K562 (cell line): ENCODE measurements at regions not wholly inside any gene's neighbourhood (a gene's known extent, or its start where the extent isn't known, plus 50 kb on each side); places are given as distances from the start of the nearest gene placed in this dataset.

ENCODE experiments used
- ATAC-seq: fragments of 200-7000 bp; cut with Tn5 transposase; 3 replicates; pipeline ENCODE4 v1.9.1; 2020; ENCODE audit warnings: moderate library complexity
- BruUV-seq: library from RNA; stranded (reverse); fragments of 400-500 nt; replicated peaks from 2 replicates; lab custom pipeline; 2021; lab: Mats Ljungman, UMichigan
- CTCF ChIA-PET: fragments of 300-600 bp; formaldehyde crosslinking; extraction: SDS; loops from one replicate; lab custom pipeline; 2021; ENCODE audit warnings: low intra/inter-chr PET ratio; lab: Yijun Ruan, JAX
- POLR2A ChIA-PET: fragments of 300-600, 350-650 bp; sonication (Branson Sonifier 250); formaldehyde crosslinking; extraction: SDS; loops from one replicate; lab custom pipeline; 2021; ENCODE audit warnings: antibody characterized with exemption, inconsistent platforms; lab: Yijun Ruan, JAX
- DNase-seq, 4 experiments: peaks; one replicate each; pipeline versions ENCODE4 v3.0.0 to v3.0.0-alpha.2; 2011 to 2018; ENCODE audit warnings: low spot score in 3 of 4, mixed read lengths in 3 of 4; ENCODE audit errors: extremely low read depth in 1 of 4
- FAIRE-seq: peaks from 2 replicates; lab custom pipeline; 2011; peaks lifted over from hg19 to GRCh38; lab: Jason Lieb, UNC
- H2AFZ ChIP-seq: 2 replicates; pipeline ENCODE4 v1.6.0; 2011; ENCODE audit warnings: low read depth, low read length, control low read depth, inconsistent platforms
- H3K27ac ChIP-seq: fragments of 200-600 bp; 3 replicates; pipeline ENCODE4 v1.8.0; 2011; ENCODE audit warnings: low read depth, mild to moderate bottlenecking, control low read depth, inconsistent platforms, low read length, moderate library complexity, mixed read lengths; ENCODE audit errors: extremely low read depth
- H3K27me3 ChIP-seq, 2 experiments: fragments of 300-600 bp in 1 of 2; 2 replicates in 1 of 2; 3 replicates in 1 of 2; pipeline versions ENCODE4 v1.6.0 to v1.8.0; 2011; ENCODE audit warnings: inconsistent platforms in 2 of 2, low read length in 2 of 2, mild to moderate bottlenecking in 1 of 2, mixed read lengths in 1 of 2, moderate library complexity in 1 of 2; ENCODE audit not compliant: control insufficient read depth in 2 of 2, insufficient read depth in 2 of 2
- H3K36me3 ChIP-seq: fragments of 300-600 bp; 3 replicates; pipeline ENCODE4 v1.8.0; 2011; ENCODE audit warnings: mild to moderate bottlenecking, low read length, inconsistent platforms; ENCODE audit not compliant: control insufficient read depth, insufficient read depth
- H3K4me1 ChIP-seq, 2 experiments: fragments of 200-600 bp in 1 of 2; replicated peaks in 1 of 2; 2 replicates in 1 of 2; 3 replicates in 1 of 2; pipeline versions ENCODE4 v1.5.1 to v1.8.0; 2011; ENCODE audit warnings: inconsistent platforms in 2 of 2, low read length in 2 of 2, mild to moderate bottlenecking in 1 of 2, mixed read lengths in 1 of 2, moderate library complexity in 1 of 2; ENCODE audit not compliant: control insufficient read depth in 2 of 2, insufficient read depth in 2 of 2
- H3K4me2 ChIP-seq: 2 replicates; pipeline ENCODE4 v1.6.1; 2011; ENCODE audit warnings: low read length, control low read depth, inconsistent platforms, mixed read lengths; ENCODE audit not compliant: insufficient read depth
- H3K4me3 ChIP-seq: fragments of 200-600 bp; sonication (generic), shearing (Covaris generic); 2 replicates; pipeline ENCODE4 v1.5.1; 2016; ENCODE audit warnings: control low read depth, inconsistent platforms
- H3K79me2 ChIP-seq: fragments of 200-600 bp; 3 replicates; pipeline ENCODE4 v1.8.0; 2011; ENCODE audit warnings: low read length, inconsistent platforms; ENCODE audit not compliant: control insufficient read depth, insufficient read depth
- H3K9ac ChIP-seq, 2 experiments: 2 replicates each; pipeline versions ENCODE4 v1.6.0 to v1.6.1; 2011; ENCODE audit warnings: low read depth in 2 of 2, low read length in 2 of 2, control low read depth in 1 of 2, inconsistent platforms in 1 of 2, mild to moderate bottlenecking in 1 of 2, mixed read lengths in 1 of 2; ENCODE audit not compliant: insufficient read depth in 1 of 2
- H3K9me1 ChIP-seq: one replicate; pipeline ENCODE4 v1.6.0; 2011; ENCODE audit warnings: inconsistent platforms, mild to moderate bottlenecking, low read length, moderate library complexity; ENCODE audit not compliant: control insufficient read depth, insufficient read depth
- H3K9me3 ChIP-seq: replicated peaks from 2 replicates; pipeline ENCODE4 v1.5.1; 2011; ENCODE audit warnings: low read depth, low read length, inconsistent platforms; ENCODE audit not compliant: control insufficient read depth, insufficient read depth
- H4K20me1 ChIP-seq: replicated peaks from 2 replicates; pipeline ENCODE4 v1.6.1; 2011; ENCODE audit warnings: low read length, inconsistent platforms, mixed read lengths; ENCODE audit not compliant: control insufficient read depth, insufficient read depth
- CBX5 ChIP-seq: IDR thresholded peaks from 2 replicates; pipeline ENCODE4 v1.6.1; 2014; ENCODE audit warnings: low read depth, borderline replicate concordance
- HSF4 ChIP-seq: fragments of 250-450 bp; sonication (Bioruptor Pico); IDR thresholded peaks from 2 replicates; pipeline ENCODE4 v2.1.2; 2022; ENCODE audit warnings: mild to moderate bottlenecking, moderate library complexity, borderline replicate concordance
- RFX1 ChIP-seq: fragments of 450-650 bp; IDR thresholded peaks from 2 replicates; pipeline ENCODE4 v1.6.1; 2016; ENCODE audit warnings: mild to moderate bottlenecking, moderate library complexity
- SMARCA5 ChIP-seq: fragments of 450-650 bp; IDR thresholded peaks from 2 replicates; pipeline ENCODE4 v1.6.1; 2016
- STAT5A ChIP-seq: IDR thresholded peaks from 2 replicates; pipeline ENCODE4 v1.6.1; 2012; ENCODE audit warnings: low read length, inconsistent platforms, borderline replicate concordance
- TAF15 ChIP-seq: fragments of 200-400 bp; formaldehyde crosslinking; IDR thresholded peaks from 2 replicates; pipeline ENCODE4 v1.6.1; 2017; ENCODE audit warnings: mild to moderate bottlenecking, low read depth, low read length, moderate library complexity
- ZC3H4 ChIP-seq: sonication (generic); formaldehyde crosslinking; IDR thresholded peaks from 2 replicates; pipeline ENCODE4 v1.9.0; 2021; ENCODE audit warnings: missing genetic modification reagents, borderline replicate concordance
- WGBS: fragments of 100-300 bp; shearing (Covaris generic); methylation state at CpG from one replicate; pipeline ENCODE4 v1.1.6; 2016; ENCODE audit warnings: low coverage, mixed read lengths; ENCODE audit not compliant: insufficient coverage; ENCODE audit errors: missing lambda C conversion rate; 5-methylcytosine and 5-hydroxymethylcytosine counted together
- in situ Hi-C: fragments of 300-500 bp; cut with MboI; formaldehyde crosslinking; loops from 4 replicates; pipeline ENCODE4 v1.15.0; 2018; ENCODE audit warnings: inconsistent platforms, mixed read lengths
- intact Hi-C: fragments of 100-400 bp; cut with micrococcal nuclease; formaldehyde crosslinking; loops from 2 replicates; pipeline ENCODE4 v1.14.2; 2022
- TF ChIP-seq, protein P1 (sequence below): fragments of 450-650 bp; IDR thresholded peaks from 2 replicates; pipeline ENCODE4 v1.6.1; 2017; ENCODE audit warnings: mild to moderate bottlenecking, moderate library complexity
- TF ChIP-seq, protein P2 (sequence below), 3 experiments: IDR thresholded peaks in 2 of 3; conservative IDR thresholded peaks in 1 of 3; 2 replicates each; pipeline ENCODE4 v1.5.1; 2011 to 2012; ENCODE audit warnings: low read length in 3 of 3, mild to moderate bottlenecking in 3 of 3, control low read depth in 2 of 3, improper control_type of control experiment in 1 of 3, inconsistent platforms in 1 of 3, low read depth in 1 of 3, mixed read lengths in 1 of 3, moderate library complexity in 1 of 3; ENCODE audit not compliant: insufficient read depth in 2 of 3
- TF ChIP-seq, protein P3 (sequence below): fragments of 450-650 bp; formaldehyde crosslinking; IDR thresholded peaks from 2 replicates; pipeline ENCODE4 v1.4.0; 2020; ENCODE audit warnings: mild to moderate bottlenecking, moderate library complexity
- TF ChIP-seq, protein P4 (sequence below): fragments of 450-650 bp; IDR thresholded peaks from 2 replicates; pipeline ENCODE4 v1.6.1; 2016; ENCODE audit warnings: low read depth

DNA sequence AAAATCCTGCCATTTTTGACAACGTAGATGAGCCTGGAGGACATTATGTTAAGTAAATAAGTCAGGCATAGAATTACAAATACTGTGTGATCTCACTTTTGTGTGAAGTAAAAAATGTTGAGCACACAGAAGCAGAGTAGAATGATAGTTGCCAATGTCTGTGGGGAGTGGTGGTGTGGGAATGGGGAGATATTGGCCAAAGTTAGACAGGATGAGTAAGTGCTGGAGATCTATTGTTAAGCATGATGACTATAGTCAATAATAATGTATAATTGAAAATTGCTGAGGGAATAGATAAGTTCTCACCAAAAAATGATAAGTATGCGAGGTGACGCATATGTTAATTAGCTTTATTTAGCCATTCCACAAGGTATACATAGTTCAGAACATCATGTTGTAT is 92.0 kb downstream of the GPR85 start:
- no peaks in the 10 kb centered on the region for H3K9me3 ChIP-seq
- H4K20me1 ChIP-seq: no peaks in the 10 kb centered on the region
- no peak overlapping the region for H2AFZ ChIP-seq
- intact Hi-C loops (no loop called here), in situ Hi-C loops (no loop called here)
- CTCF ChIA-PET: no interaction called here
- no peaks in the 10 kb centered on the region for H3K27me3 ChIP-seq
- no peak overlapping the region for H3K27ac ChIP-seq
- no peaks in the 10 kb centered on the region for H3K9me1 ChIP-seq
- no peaks in the 10 kb centered on the region for H3K79me2 ChIP-seq
- ATAC-seq (no peak), FAIRE-seq (no peak), DNase-seq (no peak)
- no peak overlapping the region for H3K4me3 ChIP-seq
- POLR2A ChIA-PET: no interaction called here
- H3K4me1 ChIP-seq: no peaks in the 10 kb centered on the region
- WGBS: 17% methylated on average over 3 of the region's 3 CpGs
- H3K36me3 ChIP-seq: no peaks in the 10 kb centered on the region
- no peak overlapping the region for H3K4me2 ChIP-seq
- no TSS peak for BruUV-seq
- no peak overlapping the region for H3K9ac ChIP-seq
- TF ChIP-seq ZC3H4 (CRISPR knock-in tag) (no peak), HSF4 (CRISPR knock-in tag) (no peak), CBX5 (no peak), RFX1 (no peak), STAT5A (no peak), TAF15 (no peak), SMARCA5 (no peak)
- TF ChIP-seq, protein P1, sequence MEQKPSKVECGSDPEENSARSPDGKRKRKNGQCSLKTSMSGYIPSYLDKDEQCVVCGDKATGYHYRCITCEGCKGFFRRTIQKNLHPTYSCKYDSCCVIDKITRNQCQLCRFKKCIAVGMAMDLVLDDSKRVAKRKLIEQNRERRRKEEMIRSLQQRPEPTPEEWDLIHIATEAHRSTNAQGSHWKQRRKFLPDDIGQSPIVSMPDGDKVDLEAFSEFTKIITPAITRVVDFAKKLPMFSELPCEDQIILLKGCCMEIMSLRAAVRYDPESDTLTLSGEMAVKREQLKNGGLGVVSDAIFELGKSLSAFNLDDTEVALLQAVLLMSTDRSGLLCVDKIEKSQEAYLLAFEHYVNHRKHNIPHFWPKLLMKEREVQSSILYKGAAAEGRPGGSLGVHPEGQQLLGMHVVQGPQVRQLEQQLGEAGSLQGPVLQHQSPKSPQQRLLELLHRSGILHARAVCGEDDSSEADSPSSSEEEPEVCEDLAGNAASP: no peak
- TF ChIP-seq, protein P2, sequence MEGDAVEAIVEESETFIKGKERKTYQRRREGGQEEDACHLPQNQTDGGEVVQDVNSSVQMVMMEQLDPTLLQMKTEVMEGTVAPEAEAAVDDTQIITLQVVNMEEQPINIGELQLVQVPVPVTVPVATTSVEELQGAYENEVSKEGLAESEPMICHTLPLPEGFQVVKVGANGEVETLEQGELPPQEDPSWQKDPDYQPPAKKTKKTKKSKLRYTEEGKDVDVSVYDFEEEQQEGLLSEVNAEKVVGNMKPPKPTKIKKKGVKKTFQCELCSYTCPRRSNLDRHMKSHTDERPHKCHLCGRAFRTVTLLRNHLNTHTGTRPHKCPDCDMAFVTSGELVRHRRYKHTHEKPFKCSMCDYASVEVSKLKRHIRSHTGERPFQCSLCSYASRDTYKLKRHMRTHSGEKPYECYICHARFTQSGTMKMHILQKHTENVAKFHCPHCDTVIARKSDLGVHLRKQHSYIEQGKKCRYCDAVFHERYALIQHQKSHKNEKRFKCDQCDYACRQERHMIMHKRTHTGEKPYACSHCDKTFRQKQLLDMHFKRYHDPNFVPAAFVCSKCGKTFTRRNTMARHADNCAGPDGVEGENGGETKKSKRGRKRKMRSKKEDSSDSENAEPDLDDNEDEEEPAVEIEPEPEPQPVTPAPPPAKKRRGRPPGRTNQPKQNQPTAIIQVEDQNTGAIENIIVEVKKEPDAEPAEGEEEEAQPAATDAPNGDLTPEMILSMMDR (IDR thresholded peaks at IDR 0.05 in 2 of 3, conservative IDR thresholded peaks at IDR 0.05 in 1 of 3; ENCODE audit: insufficient read depth in 2 of 3, low read depth in 1 of 3, low read length in 3 of 3): no peak
- TF ChIP-seq, protein P3, sequence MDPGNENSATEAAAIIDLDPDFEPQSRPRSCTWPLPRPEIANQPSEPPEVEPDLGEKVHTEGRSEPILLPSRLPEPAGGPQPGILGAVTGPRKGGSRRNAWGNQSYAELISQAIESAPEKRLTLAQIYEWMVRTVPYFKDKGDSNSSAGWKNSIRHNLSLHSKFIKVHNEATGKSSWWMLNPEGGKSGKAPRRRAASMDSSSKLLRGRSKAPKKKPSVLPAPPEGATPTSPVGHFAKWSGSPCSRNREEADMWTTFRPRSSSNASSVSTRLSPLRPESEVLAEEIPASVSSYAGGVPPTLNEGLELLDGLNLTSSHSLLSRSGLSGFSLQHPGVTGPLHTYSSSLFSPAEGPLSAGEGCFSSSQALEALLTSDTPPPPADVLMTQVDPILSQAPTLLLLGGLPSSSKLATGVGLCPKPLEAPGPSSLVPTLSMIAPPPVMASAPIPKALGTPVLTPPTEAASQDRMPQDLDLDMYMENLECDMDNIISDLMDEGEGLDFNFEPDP (CRISPR knock-in tag): no peak
- TF ChIP-seq, protein P4, sequence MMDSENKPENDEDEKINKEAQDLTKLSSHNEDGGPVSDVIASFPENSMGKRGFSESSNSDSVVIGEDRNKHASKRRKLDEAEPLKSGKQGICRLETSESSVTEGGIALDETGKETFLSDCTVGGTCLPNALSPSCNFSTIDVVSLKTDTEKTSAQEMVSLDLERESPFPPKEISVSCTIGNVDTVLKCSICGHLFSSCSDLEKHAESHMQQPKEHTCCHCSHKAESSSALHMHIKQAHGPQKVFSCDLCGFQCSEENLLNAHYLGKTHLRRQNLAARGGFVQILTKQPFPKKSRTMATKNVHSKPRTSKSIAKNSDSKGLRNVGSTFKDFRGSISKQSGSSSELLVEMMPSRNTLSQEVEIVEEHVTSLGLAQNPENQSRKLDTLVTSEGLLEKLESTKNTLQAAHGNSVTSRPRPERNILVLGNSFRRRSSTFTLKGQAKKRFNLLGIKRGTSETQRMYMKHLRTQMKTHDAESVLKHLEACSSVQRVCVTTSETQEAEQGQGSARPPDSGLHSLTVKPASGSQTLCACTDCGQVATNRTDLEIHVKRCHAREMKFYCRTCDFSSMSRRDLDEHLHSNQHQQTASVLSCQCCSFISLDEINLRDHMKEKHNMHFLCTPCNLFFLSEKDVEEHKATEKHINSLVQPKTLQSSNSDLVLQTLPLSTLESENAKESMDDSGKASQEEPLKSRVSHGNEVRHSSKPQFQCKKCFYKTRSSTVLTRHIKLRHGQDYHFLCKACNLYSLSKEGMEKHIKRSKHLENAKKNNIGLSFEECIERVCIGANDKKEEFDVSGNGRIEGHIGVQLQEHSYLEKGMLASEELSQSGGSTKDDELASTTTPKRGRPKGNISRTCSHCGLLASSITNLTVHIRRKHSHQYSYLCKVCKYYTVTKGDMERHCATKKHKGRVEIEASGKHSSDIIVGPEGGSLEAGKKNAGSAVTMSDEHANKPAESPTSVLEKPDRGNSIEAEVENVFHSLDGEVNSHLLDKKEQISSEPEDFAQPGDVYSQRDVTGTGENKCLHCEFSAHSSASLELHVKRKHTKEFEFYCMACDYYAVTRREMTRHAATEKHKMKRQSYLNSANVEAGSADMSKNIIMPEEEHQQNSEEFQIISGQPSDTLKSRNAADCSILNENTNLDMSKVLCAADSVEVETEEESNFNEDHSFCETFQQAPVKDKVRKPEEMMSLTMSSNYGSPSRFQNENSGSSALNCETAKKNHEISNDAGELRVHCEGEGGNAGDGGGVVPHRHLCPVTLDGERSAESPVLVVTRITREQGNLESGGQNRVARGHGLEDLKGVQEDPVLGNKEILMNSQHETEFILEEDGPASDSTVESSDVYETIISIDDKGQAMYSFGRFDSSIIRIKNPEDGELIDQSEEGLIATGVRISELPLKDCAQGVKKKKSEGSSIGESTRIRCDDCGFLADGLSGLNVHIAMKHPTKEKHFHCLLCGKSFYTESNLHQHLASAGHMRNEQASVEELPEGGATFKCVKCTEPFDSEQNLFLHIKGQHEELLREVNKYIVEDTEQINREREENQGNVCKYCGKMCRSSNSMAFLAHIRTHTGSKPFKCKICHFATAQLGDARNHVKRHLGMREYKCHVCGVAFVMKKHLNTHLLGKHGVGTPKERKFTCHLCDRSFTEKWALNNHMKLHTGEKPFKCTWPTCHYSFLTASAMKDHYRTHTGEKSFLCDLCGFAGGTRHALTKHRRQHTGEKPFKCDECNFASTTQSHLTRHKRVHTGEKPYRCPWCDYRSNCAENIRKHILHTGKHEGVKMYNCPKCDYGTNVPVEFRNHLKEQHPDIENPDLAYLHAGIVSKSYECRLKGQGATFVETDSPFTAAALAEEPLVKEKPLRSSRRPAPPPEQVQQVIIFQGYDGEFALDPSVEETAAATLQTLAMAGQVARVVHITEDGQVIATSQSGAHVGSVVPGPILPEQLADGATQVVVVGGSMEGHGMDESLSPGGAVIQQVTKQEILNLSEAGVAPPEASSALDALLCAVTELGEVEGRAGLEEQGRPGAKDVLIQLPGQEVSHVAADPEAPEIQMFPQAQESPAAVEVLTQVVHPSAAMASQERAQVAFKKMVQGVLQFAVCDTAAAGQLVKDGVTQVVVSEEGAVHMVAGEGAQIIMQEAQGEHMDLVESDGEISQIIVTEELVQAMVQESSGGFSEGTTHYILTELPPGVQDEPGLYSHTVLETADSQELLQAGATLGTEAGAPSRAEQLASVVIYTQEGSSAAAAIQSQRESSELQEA: no peak
